GM19397 (cell line): ENCODE measurements at regions not wholly inside any gene's neighbourhood (a gene's known extent, or its start where the extent isn't known, plus 50 kb on each side); places are given as distances from the start of the nearest gene placed in this dataset.

ENCODE experiments used
- ATAC-seq: cut with Tn5 transposase; IDR thresholded peaks from one replicate; pipeline ENCODE4 v1.9.1; 2021; ENCODE audit warnings: mild to moderate bottlenecking, moderate library complexity; ENCODE audit not compliant: unreplicated experiment

DNA sequence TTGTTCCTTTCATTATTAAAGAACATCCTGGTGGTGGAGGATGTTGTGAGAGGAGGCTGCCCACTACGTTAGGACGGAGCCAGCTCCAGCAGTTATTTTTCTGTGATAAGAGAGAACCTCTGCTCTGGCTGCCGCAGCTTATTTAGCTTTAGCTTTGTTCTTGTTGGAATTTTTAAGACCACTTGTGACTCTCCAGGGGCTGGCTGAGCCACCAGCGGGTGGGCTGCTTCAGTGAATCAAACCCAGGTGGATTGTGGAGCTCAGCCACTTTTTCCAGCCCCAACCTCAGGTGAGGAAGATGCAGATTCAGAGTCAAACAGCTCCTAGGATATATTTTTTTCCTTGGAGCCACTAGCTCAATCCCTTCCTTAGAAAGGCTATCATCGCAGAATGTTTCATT is 83.1 kb upstream of the CTTNBP2NL start:
- ATAC-seq: no peak

DNA sequence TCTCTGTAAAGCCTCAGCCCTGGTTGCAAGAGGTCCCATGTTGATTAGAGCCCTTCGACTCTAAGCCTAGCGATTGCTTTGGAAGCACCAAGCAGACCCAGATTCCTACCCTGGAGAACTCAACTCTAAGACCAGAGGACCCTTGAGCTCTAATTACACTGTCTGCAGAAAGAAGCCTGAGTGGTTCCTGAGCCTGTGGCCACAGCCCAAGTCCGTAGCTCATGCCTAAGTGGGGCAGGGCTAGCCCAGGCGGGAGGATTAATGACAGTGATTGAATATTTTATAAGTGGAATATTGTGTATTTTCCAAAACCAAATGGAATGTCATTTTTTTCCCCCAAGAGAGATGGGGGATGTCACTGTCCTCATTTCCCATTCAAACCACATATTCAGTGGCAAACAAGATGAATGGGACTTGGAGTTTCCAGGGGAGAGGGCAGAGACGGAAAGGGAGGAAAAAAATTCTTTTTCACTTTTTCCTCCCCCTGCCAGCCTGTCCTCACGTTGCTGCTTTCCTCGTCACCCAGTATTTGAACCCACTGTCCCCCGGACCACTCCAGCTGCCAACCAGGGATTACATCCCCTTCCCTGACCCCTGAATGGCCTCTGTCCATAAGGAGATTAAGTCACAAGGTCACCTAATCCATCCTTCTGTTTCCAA is 79.6 kb upstream of the CTTNBP2NL start:
- no peak for ATAC-seq

DNA sequence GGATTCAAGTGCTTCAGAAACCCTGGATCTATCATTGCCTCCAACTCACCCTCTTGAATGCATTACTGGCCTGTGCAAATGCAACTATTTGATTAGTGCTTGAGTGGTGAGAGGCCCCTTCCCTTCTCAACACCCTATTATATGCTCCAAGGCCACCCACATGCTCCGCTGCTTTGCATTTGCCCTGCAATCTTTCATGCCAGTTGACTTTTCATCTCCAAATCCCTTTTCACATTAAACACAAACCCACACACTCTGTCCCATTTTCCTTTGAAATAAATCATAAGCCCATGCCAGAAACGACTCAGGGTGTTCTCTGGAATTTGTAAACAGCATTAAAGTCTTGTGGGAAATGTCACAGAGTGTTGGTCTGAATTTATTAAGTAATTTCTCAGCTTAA is 78.9 kb upstream of the CTTNBP2NL start:
- ATAC-seq: no peak

DNA sequence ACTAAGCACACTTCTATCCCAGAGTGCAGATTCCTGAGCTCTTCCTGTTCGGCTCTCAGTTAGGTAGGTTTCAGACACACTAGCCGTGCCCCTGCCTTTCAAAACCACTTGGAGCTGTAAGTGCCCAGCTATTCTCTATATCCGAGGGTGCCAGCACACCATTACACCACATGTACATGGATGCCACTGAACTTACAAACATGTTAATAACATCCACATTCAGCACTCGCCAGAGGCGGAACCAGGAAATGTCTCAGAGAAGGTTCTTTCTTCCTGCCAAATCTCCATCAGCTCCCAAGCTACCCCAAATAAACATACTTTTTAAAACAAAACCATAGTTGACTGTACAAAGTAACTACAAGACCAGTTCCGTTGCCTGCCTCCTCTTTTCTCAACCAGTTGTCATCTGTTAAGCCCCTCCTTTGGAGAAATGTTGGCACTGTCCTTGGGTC is 78.4 kb upstream of the CTTNBP2NL start:
- ATAC-seq: no peak

DNA sequence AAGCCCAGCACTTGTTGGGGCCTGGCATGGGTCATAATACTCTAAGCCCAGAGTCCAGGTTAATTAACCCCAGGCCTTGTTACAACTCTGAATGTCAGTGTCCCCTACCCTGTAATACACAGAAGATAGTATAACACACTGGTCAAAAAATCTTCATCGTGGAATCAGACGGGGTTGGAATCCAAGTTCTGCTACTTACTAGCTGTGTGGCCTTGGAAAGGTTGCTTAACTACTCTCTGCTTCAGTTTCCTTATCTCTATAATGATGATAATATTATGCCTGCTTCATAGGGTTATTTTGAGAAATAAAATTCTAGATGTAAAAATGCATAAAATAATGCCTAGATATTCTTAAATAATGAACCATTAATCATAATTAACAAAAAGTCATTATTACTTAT is 77.8 kb upstream of the CTTNBP2NL start:
- no peak for ATAC-seq

DNA sequence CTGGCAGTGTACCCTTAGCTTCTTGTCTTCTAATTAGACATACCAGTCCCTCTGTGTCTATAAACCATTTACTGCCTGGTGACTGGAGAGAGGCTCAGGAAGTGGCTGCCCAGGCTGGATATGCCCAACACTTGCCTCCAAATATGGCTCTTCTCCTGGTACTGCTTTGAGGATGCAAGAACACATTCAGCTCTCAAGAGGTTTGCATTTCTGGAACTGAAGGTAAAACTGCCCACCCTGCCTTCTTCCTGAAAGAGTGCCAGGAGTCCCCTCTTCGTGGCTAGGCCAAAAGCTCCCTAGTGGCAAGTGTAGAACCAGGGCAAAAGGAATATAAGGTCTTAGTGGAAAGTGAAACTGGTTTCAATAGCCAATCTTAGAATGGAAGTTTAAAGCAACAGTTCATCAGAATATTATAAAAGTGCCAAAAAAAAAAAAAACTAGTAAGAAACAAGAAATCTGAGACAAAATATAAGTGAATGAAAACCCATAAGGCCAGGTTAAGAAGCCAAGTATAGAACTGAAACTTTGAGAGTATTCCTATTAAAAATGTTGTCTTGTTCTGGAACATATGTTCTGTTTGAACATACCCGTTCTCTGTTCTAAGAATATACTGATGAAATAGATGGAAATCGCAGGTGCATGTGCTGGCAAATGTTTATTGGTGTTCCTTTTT is 77.2 kb upstream of the CTTNBP2NL start:
- ATAC-seq: no peak

DNA sequence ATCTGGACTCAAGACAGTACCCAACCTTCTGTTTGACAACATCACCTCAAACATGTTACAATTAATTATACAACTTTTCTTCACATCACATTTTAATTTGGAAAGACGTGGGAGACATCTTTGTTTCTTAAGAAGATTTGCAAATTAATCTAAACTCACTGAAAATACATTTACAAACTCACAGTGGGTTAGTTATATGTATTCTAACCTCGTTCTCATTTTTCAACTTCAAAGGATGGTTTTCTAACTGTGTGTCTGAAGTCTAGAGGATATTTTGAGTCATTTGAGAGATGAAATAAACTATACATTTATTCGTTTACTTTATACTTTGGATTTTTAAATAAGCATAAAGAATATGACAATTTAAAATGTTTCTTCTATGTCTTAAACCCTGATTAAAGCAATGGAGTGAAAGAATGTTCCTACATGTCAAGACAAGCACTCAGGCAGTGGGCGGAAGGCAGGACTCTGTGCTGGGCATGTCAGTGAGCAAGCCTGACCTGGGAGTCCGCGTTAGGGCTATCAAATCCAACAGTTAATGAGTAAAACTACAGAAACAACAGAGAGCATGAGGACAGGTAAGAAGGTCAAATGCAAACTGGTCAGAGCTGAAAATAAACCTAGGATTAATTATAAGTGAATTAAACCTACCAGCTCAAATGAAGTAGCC is 76.5 kb upstream of the CTTNBP2NL start:
- no peak for ATAC-seq

DNA sequence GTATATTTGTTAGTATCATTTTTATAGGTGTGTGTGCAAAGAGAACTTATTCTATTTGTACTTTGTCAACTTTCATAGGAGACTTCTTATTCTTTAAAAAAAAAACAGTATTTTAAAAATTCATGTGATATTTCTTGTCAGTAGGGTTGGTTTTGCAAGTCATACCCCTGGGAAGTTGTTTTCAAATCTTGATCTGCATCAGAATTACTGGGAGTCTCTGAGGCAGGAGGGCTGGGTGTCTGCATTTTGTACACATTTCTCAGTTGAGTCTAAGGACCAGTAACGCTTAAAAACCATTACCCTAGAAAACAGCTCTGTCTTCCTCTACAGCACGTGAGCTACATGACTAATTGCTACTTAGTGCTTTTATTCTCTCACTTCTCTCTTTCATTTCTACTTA is 76.0 kb upstream of the CTTNBP2NL start:
- ATAC-seq: no peak

DNA sequence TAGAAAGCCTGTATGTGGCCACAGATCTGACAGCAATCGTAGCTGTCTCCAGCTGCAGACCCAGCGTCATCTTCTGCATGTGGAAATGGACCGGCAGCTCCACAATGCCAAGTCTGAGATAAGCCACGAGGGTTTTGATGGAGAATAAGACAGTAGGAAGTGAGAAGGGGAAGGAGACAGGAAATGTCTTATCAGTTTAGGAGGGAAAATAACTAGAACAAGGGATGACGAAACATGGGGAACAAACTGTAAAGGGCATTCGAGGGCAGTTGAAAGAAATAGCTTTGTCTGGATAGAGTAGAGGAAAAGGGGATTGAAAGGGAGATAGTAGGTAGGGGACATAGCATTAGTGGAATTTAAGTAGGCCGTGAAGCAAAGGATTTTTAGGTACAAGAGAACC is 74.0 kb upstream of the CTTNBP2NL start:
- no peak for ATAC-seq

DNA sequence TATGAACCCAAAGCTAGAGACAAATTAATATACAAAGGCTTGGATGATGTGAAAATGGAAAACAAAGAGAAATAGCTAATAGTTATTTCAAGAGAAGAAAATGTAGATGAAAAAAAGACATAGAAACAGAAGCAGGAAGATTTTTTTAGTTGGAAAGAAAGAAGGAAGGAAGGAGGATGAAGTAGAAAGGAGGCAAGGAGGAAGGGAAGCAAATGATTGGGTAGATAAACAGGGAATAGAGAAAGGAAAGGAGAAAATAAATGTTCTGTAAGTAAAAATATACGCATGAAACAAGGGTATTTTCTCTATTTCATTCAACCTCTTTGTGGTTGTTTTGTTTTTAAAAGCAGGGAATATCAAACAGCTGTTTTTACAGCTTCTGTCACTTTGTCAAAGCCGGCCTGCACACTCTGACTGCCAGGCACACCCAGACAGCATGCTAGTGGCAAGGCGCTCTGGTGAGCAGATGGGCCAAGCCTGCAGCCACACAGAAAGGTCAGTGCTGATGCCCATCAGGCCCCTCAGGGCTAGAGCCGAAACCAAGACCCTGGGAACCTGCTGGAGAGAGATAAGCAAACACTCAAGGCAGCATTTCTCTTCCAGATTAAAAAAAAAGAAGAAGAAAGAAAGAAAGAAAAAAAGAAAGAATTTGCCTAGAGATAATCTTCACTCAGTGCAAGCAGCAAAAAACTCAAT is 72.9 kb upstream of the CTTNBP2NL start:
- no peak for ATAC-seq

DNA sequence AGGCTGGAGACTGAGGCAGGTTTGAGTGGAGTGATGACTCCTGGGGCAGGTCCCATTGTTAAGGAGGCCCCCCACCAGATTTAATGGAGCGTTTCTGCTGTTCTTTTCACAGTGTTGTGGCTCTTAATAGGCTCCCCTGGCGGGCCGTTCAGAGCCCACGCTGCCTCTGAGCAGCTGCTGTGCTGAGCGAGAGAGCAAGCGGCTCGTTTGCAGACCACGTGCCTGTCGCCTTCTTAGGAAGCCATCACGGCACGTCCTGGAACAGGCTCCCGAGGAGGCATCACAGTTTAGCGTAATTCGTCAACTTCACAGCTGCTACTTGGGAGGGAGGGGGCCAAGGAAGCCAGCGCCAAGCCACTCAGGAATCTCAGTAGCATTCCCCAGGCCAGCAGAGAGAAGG is 70.5 kb upstream of the CTTNBP2NL start:
- no peak for ATAC-seq

DNA sequence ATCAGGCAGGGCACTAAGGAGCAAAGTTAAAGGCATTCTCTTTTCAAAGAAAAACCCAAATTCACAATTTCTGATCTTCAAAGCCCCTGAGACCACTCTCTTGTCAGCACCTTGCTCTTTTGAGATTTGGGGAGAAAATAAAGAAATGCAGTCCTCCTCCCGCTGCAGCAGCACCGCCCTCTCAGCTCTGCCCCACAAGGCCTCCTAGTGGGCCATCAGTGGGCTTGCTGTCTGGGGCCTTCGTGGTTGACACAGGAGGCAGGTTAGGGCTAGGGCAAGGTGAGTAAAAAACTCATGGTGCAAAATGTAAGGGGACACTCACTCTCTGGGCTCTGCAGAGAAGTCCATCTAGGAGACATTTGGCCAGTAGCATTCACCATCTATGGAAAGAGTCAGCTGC is 67.4 kb upstream of the CTTNBP2NL start:
- no peak for ATAC-seq

DNA sequence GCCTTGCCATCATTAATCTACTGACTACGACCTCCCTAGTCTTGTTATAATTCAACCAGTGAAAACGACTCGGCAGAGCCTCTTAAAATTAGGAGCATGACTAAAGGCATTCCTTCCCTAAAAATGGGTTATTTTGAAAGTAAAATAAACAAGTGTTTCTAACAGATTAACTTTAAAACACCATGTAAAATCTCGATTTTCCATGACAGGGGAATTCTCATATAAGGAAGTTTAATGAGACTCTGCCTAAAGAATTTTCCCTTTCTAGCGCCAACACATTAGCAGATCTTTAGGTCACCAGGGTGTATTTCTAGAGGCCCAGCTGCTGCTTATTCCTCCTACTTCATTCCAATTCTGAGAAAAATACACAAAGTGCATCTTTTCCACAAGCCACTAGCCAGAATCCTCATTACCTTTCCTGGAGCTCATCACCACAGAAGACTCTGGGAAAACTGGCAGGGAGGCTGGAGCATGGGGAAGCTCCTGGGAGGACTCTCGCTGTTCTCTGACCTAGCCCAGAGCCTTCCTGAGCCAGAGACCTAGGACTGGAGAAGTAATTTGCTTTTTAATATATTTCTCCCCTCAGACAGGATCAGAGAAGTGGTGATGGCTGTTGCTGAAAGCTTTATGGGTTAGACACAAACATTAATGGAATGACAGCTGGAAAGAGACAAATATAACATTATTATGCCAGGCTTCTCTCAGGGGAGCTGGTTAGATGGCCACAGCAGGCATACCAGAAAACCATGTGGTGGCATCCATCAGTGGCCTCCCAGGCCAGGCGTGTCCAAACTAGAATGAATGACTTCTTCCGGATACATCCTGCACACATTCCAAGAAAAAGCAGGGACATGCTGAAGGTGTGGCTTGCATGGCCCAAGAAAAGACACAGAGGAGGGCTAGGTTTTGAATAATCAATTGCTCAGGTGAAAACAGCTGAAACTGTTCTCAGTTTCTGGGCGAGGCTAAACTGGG is 63.6 kb upstream of the CTTNBP2NL start:
- ATAC-seq: no peak

DNA sequence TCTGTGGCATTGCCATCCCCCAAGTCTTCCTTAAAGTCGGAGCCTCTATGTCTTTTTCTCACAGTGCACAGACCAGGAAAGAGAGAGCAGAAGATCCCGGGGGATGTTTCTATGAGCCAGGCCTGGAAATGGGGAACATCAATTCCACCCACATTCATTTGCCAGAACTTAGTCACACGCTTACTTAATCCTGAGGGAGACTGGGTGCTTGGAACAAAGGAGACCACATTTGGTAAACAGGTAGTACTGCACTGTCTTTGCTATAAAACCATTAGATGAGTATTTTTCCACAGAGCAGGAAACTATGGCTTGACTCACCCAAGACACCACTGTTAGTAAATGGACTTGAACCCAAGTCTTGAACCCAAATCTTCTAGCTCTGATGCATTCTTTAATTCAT is 60.7 kb upstream of the CTTNBP2NL start:
- no peak for ATAC-seq

DNA sequence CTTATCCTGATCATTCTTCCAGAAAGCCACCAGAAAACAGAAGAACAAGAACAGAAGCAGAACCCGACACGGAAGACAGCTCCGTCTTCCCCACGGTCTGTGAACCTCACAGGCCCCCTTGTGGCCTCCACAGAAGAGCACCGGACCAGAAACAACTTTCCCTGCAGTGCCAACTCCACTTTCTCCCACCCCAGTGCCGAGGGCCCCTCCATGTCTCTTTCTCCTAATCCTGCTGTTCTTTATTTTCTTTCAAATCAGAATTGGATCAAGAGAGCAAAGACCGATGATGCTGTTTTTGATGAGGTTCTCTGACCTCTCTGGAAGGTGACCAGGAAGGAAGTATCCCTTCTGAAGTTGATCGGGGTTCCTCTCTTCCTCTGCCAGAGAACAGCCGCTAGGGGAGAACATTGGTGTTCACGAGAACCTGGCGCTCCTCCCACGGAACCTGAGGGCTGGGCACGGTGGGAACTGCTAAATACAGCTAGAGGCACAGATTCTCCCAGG is 58.9 kb upstream of the CTTNBP2NL start:
- no peak for ATAC-seq

DNA sequence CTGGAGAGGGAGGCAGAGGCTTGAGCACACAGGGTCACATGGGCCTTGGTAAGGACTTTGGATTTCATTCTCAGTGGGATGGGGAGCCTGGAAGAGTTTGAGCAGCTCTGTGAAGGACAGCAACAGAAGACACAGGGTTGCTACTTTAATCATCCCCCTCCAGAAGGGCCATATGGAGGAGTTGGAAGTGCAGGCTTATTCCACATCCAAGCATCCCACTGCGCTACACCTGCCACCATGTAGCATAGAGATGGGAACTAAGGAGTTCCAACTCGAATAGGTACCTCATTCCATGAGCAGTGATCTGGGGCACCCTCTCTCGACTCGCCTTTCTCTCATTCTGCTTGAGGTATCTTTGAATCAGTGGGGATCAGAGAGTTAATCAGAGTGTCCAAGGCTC is 54.0 kb upstream of the CTTNBP2NL start:
- no peak for ATAC-seq

DNA sequence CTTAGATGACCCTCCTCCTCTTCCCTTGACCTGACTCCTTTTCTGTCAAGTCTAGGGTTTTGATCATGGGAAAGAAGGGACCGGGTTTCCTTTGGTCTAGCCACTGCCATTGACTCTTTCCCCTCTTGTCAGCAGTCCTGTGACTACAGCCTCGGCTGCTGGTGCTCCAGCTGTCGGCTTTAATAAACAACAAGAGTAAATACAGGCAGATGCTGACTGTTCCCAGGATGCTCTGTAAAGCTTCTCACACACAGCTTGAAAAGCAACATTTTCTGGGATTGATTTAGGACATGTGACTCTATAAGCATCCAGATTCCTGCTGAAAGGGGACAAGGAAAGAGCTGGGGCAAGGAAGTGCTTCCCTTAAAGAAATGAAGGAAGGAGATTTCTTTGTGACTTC is 53.5 kb upstream of the CTTNBP2NL start:
- no peak for ATAC-seq

DNA sequence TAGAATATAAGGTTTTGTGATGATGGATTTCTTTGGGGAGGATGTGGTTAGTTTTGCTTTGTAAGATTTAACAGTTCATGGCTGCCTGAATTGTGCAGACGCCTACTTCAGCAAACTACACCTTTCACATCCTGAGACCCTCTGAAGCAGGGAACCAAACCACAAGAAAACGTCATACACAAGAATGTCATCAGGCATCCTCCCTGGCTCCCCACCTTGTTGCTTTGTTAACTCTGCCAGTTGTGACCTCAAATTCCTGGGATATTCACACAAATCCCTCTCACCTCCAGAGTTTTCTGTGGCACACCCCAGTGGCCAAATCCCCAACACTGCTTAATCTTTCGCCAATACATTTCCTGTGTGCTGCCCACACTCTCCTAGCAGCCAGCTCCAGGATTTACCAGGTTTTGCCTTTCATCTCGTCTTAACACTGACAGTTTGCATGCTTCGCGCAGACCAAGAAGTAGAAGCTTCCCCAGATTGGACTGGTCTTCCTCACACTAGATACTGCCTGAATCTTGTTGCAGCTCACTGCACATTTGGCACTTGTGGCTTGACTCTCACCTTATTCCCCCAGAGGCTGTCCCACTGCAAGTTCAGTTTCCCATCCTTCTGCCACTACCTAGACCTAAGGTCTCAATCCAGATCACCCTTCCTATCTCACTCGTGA is 51.1 kb upstream of the CTTNBP2NL start:
- ATAC-seq: no peak
